Erythroblast (primary cell): ENCODE measurements at regions not wholly inside any gene's neighbourhood (a gene's known extent, or its start where the extent isn't known, plus 50 kb on each side); places are given as distances from the start of the nearest gene placed in this dataset.
"Not testable (repeated sequence)": the region's sequence is repeated elsewhere in the genome, so short reads cannot be mapped to it uniquely, and the experiment has no call there.

Experiments
- DNase-seq, 2 experiments: peaks; one replicate each; lab custom pipeline; 2025; lab: John Stamatoyannopoulos, UW
- GATA1 ChIP-seq: IDR thresholded peaks from 2 replicates; pipeline ENCODE4 v1.6.1; 2011; ENCODE audit warnings: low read depth, mild to moderate bottlenecking, control low read depth, low read length, moderate library complexity
- POLR2A ChIP-seq: IDR thresholded peaks from 2 replicates; pipeline ENCODE4 v1.6.1; 2011; ENCODE audit warnings: mild to moderate bottlenecking, low read length

DNA sequence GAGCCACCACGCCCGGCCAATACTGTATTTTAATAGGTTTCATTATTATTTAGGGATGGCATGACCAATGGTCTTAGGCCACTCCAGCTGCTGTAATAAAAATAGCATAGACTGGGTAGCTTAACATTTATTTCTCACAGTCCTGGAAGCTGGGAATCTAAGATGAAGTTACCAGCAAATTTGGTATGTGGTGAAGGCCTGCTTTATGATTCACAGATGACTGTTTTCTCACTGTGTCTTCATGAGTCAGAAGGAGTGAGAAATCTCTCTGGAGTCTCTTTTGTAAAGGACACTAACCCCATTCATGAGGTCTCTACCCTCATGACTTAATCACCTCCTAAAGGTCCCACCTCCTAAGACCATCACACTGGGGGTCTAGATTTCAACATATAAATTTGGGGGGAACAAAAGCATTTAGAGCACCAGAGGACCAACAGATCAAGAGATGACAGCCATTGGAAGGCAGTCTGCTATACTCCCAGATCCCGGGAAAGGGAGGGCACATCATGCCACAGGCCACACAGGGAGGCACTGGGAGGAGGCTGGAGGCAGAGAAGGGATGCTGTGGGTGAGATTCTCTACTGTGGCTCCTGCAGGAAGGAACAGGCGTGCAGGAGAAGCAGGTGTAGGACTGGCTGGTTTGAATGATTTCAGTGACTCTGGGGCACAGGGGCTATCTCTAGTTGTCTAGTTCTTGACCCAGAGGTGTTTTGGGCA, 335.8 kb upstream of the SFRP2 start:
- TF ChIP-seq POLR2A (no peak), GATA1 (no peak)
- no peak for DNase-seq

DNA sequence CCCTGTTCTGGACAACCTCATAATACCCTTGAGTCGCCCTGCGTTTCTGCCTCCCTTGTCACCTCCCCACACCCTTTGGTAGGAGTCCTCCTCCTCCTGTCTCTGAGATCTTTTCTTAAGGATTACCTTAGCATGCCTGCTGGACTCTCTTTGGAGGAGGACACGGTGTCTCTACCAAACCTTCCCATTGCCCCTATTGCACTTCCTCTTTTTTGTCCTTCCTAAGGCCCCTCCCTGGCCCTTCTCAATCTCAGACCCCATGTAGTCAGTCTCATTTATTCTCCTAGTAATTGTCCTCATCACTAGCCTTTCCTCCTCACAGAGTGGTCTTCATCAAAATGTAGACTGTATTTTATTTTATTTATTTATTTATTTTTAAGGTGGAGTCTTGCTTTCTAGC, 335.0 kb upstream of the SFRP2 start:
- TF ChIP-seq POLR2A (no peak), GATA1 (no peak)
- no peak for DNase-seq

DNA sequence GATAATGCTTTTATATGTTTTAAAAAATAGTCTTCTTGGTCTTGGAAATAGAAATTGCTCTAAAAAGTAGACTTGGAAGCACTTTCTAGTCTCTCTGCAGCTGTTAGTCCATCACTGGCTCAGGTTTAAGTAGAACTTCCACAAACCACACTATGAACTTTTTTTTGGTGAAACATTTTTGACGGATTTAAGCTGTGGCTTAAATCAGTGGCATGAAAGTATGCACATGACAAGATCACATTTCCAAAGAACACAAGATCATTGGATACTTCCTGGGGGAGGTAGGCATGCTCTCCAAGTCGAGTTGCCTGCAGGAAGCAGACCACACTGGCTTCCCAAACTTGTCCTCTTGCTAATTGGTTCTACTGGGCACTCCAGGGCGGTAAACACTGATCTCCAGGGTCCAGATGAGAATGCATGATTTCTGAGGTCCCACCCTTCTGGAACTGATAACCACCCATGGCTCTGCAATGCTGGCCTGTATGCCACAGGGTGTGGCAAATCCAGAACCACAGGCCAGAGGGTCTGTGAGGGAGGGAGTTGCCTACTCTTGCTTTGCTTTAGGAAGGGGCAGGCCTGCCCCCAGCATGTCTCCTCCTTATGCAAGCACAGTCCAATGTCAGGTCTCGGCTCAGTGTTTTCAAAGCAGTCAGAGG, 331.9 kb upstream of the SFRP2 start:
- TF ChIP-seq GATA1 (no peak), POLR2A (no peak)
- peak; percentile 68 to 89 for DNase-seq

DNA sequence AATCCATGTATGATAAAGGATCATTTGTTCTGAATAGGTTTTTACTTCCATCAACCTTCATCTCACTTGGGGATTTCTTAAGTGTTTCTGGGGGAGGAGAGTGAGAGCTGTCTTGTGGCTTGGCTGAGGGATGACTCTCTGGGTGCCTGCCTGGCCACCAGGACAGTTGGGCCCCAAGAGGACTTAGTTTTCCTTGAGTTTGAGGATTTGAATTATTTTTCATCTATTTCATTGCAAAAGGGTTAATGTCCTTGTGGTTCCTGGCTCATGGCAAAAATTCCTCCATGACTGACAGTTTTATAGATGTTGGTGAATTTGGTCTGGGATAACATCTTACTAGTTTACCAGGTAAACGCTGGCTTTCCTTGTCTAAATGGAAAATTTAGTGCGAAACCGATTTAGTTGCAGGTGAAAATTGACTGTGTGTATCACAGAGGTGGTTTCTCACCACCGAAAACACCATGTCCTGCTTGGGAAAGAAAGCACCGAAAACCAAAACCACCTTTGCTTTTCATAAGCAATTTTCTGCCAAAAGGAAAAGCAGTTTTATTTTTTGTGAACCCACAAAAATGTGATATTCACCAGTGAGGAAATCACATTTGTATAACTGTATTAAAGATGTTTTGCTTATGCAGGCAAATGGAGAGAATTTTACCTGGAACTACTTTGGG, 331.3 kb upstream of the SFRP2 start:
- no peak for TF ChIP-seq GATA1
- TF ChIP-seq POLR2A: no peak
- no peak for DNase-seq

DNA sequence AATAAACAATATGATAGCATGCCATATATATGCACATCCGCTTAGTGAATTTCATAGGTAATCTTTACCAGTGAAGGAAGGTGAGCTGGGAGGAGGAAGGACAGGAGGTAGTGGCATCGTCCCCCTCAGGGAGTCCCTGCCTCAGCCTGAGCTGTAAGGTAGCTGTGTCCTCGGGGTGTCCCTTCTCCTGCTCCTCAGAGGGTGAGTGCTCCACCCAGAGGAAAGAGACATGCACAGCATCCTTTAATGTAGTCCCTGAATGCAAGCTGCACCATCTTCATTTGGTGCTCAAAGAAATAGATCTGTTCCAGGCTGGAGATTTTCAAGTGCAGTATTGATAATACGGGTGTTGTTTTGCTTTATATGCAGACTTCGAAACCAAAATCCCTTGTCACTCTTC, 330.4 kb upstream of the SFRP2 start:
- DNase-seq: no peak
- TF ChIP-seq POLR2A (no peak), GATA1 (no peak)

DNA sequence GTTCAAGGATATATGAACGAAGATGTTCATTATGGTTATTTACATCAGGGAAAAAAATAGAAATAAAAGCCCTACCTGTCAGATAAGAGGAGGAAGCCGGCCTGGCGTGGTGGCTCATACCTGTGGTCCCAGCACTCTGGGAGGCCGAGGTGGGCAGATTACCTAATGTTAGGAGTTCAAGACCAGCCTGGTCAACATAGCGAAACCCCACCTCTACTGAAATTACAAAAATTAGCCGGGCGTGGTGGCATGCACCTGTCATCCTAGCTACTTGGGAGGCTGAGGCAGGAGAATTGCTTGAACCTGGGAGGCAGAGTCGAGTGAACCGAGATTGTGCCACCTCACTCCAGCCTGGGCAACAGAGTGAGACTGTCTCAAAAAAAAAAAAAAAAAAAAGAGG, 328.8 kb upstream of the SFRP2 start:
- not testable (repeated sequence) for DNase-seq

DNA sequence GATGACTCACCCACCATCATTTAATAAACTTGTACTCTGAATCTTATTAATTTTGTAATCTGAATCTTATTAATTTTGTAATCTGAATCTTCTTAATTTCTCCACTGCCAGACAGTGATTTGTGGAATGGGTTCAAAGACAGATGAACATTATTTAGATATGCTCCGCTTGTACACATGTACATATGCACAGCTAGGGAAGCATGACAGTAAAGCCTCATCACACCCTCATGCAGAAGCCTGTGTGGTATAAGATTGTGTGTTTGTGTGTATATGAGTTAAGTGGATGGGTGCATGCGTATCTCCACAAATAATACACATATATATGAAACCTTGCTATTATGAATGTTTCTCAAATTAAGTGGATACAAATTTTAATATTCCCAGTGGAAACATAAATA, 318.5 kb upstream of the SFRP2 start:
- no peak for DNase-seq
- TF ChIP-seq GATA1 (no peak), POLR2A (no peak)

DNA sequence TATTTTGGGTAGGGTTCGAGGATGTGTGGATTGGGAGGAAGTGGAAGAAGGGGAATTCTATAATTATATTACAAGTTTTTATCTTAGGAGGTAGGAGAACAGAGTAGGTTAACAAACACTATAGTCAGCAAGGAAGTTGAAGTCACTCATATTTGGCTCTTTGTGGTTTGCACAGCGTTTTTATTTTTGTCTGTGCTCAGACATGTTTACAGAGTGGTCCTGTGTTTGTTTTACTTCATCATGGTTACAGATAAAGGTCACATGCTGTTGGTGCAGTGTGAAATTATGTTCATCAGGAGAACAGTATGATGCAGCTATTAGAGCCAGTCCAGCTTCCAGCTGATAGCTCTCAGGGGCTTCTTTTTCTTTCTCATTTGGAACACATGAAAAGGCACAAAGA, 299.9 kb upstream of the SFRP2 start:
- DNase-seq: no peak
- TF ChIP-seq POLR2A: no peak
- TF ChIP-seq GATA1: no peak

DNA sequence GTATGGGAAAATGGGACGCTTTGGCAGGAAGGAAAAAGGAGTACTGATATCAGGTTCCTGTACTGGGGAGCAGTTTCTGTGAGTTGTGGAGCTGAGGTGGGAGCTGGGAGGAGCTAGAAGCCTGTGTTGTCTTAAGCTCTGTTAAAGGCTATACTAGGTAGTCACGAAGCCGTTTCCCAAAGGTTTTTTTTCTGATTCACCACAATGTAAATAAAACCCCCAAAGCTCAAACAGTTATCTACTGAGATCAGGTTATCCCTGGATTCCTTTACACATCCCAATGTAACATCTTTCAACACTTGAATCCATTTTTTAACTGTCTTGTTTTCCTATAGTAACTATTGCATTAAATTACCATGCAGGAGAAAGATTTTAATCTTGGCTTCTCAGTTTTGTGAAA, 297.4 kb upstream of the SFRP2 start:
- TF ChIP-seq GATA1 (no peak), POLR2A (no peak)
- DNase-seq: no peak

DNA sequence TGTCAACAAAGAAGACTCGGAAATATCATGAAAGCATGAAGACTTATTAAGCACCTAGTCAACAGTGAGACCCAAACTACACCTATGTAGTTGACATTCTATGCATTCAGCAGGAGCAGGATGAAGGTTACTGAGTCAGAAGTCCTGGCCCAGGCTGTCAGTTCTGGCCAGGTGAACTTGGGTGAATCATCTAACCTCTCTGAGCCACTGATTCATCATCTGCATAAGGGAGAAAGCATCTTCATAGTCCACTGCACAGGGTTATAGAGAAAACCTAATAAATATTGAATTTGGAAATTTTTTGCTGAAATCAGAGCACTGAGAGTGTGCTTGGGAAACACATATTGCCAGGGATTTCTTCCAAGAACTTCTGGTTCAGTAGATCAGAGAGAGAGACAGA, 296.0 kb upstream of the SFRP2 start:
- DNase-seq: no peak
- no peak for TF ChIP-seq POLR2A
- no peak for TF ChIP-seq GATA1

DNA sequence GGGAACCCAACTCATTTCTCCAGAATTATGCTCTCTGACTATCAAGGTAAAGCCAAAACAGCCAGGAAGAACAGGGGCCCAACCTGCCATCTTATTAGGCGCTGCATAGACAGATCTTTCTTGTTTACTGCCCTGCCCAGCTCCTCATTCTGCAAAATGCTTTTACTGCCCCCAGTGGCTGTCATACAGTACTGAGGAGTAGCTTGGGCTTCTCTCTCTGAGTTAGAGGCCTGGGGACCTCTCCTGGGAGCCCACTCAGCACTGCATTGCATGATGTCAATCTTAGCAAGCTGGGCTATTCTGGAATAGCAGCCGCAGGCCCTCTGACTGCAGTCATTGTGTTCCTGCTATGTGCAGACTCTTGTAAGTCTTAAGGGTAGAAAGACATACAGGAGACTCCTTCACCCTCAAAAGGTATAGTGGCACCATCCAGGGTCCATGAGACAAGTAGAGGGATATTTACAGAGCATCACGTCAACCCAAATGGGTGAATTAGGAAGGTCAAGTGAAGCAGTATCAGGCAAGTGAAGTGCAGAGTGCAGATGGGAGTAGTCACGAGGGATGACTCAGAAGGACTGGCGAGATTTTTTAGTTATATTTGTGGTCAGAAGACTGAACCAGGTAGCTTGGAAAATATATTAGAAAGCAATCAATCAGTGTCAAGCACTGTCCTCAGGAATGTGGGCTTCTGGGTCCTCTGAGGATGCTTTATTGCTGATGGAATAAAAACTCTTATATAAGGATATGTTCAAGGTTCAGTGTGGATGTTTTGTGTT, 294.1 kb upstream of the SFRP2 start:
- TF ChIP-seq GATA1 (no peak), POLR2A (no peak)
- DNase-seq: peak; percentile 19 to 32

DNA sequence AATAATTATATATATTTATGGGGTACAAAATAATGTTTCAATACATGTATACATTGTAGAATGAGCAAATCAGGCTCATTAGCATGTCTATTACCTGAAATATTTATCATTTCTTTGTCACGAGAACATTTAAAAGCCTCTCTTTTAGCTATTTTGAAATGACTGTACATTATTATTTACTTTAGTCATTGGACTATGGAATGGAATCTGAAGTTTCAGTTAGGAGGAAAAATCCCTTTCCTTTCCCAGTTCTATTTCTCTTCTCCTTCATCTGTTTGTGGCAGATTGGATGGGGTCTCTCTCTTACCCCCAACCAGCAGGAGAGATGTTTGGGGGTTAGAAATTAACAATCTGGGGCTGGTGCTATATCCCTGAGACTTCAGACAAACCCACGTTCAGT, 292.5 kb upstream of the SFRP2 start:
- DNase-seq: no peak
- TF ChIP-seq POLR2A (no peak), GATA1 (no peak)

DNA sequence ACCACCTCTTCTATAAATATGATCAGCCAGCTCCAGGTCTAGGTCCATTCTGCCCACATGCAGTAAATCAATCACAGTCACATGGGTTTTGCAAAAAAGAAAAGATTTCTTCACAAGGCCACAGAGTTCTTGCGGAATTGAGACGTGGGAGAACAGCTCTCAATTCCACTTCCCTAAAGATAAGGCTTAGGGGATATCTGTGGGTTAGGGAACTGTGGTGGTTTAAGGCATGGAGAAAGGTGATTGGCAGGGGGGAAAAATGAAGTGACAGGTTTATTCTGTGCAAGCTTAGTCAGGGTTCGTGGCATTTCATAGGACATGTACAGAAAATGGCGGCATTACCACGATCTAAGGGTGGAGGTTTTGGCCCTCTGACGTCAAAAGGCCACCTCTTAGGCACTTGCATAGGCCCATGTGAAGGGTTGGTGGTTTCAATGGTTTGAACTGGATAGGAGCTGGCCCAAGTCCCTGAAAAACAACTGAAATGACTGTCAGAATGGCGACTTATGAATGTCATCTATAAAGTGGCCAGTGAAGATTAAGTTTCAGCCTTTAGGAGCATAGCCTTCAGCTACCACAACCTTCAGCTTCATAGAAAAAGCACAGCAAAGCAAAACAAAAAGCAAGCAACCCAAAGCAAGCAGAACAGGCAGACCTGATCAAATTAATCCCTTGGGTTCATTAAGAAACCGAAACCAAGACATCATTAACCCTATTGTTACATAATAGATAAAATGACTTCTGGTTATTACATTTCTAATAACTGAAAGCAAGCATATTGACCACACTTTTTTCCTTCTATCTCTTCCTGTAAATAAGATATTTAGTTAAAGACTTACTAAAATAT, 289.8 kb upstream of the SFRP2 start:
- TF ChIP-seq GATA1: no peak
- TF ChIP-seq POLR2A: no peak
- no peak for DNase-seq

DNA sequence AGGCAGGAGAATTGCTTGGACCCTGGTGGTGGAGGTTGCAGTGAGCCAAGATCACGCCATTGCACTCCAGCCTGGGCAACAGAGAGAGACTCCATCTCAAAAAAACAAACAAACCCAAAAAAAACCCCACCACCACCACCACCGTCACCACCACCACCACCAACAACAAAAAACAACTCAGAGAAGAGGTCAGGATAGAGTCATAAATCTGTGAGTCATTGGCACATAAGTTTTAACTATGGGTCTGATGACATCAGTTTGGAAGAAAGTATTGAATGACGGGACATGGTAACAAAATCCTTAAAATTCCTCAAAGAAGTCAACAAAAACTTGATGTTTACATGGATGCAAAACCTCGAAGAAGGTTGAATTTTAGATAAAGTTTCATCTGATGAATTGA, 288.0 kb upstream of the SFRP2 start:
- TF ChIP-seq GATA1 (no peak), POLR2A (no peak)
- no peak for DNase-seq
